Erythroblast (primary cell): ENCODE measurements at regions not wholly inside any gene's neighbourhood (a gene's known extent, or its start where the extent isn't known, plus 50 kb on each side); places are given as distances from the start of the nearest gene placed in this dataset.

Experiments
- GATA1 ChIP-seq: IDR thresholded peaks from 2 replicates; pipeline ENCODE4 v1.6.1; 2011; ENCODE audit warnings: low read depth, mild to moderate bottlenecking, control low read depth, low read length, moderate library complexity
- POLR2A ChIP-seq: IDR thresholded peaks from 2 replicates; pipeline ENCODE4 v1.6.1; 2011; ENCODE audit warnings: mild to moderate bottlenecking, low read length

- TF ChIP-seq POLR2A (no peak), GATA1 (no peak)
Measured at GRCh38 chr14:38839694-38840365, 263.2 kb downstream of the SEC23A start.
